MCF 10A (cell line): ENCODE measurements at regions not wholly inside any gene's neighbourhood (a gene's known extent, or its start where the extent isn't known, plus 50 kb on each side); places are given as distances from the start of the nearest gene placed in this dataset.
"Not testable (repeated sequence)": the region's sequence is repeated elsewhere in the genome, so short reads cannot be mapped to it uniquely, and the experiment has no call there.

ENCODE experiments used
- BruUV-seq: library from RNA; stranded (reverse); fragments of 400-500 nt; replicated peaks from 2 replicates; lab custom pipeline; 2021; lab: Mats Ljungman, UMichigan
- CTCF ChIA-PET: fragments of 300-600 bp; sonication (Branson Sonifier 250); formaldehyde crosslinking; extraction: SDS; loops from one replicate; lab custom pipeline; 2021; ENCODE audit warnings: antibody characterized with exemption, inconsistent platforms; lab: Yijun Ruan, JAX
- POLR2A ChIA-PET: fragments of 300-600, 350-650 bp; sonication (Branson Sonifier 250); formaldehyde crosslinking; extraction: SDS; loops from one replicate; lab custom pipeline; 2020; ENCODE audit warnings: antibody characterized with exemption, inconsistent platforms; lab: Yijun Ruan, JAX
- DNase-seq: peaks from one replicate; pipeline ENCODE4 v3.0.0-alpha.2; 2018; ENCODE audit not compliant: unreplicated experiment
- H3K27ac Mint-ChIP-seq: one replicate; pipeline ENCODE4 v1.8.0; 2022; ENCODE audit warnings: mild to moderate bottlenecking, low read depth, mixed read lengths; ENCODE audit not compliant: unreplicated experiment
- H3K27me3 Mint-ChIP-seq: one replicate; pipeline ENCODE4 v1.8.0; 2022; ENCODE audit warnings: mixed read lengths; ENCODE audit not compliant: insufficient read depth, unreplicated experiment
- H3K36me3 Mint-ChIP-seq: one replicate; pipeline ENCODE4 v1.8.0; 2022; ENCODE audit warnings: mild to moderate bottlenecking, moderate library complexity, mixed read lengths; ENCODE audit not compliant: insufficient read depth, unreplicated experiment
- H3K4me1 Mint-ChIP-seq: one replicate; pipeline ENCODE4 v1.8.0; 2022; ENCODE audit warnings: mixed read lengths; ENCODE audit not compliant: insufficient read depth, unreplicated experiment
- H3K4me3 Mint-ChIP-seq: one replicate; pipeline ENCODE4 v1.8.0; 2022; ENCODE audit warnings: mild to moderate bottlenecking, moderate library complexity, mixed read lengths; ENCODE audit not compliant: unreplicated experiment
- H3K9me3 Mint-ChIP-seq: one replicate; pipeline ENCODE4 v1.8.0; 2022; ENCODE audit warnings: mixed read lengths; ENCODE audit not compliant: unreplicated experiment
- intact Hi-C: fragments of 100-400 bp; cut with micrococcal nuclease; formaldehyde crosslinking; loops from 2 replicates; pipeline ENCODE4 v1.14.1; 2022
- TF ChIP-seq, protein P1 (sequence below): fragments of 200-600 bp; IDR thresholded peaks from one replicate; pipeline ENCODE4 v1.8.0; 2022; ENCODE audit warnings: antibody characterized with exemption, mild to moderate bottlenecking; ENCODE audit not compliant: unreplicated experiment

DNA sequence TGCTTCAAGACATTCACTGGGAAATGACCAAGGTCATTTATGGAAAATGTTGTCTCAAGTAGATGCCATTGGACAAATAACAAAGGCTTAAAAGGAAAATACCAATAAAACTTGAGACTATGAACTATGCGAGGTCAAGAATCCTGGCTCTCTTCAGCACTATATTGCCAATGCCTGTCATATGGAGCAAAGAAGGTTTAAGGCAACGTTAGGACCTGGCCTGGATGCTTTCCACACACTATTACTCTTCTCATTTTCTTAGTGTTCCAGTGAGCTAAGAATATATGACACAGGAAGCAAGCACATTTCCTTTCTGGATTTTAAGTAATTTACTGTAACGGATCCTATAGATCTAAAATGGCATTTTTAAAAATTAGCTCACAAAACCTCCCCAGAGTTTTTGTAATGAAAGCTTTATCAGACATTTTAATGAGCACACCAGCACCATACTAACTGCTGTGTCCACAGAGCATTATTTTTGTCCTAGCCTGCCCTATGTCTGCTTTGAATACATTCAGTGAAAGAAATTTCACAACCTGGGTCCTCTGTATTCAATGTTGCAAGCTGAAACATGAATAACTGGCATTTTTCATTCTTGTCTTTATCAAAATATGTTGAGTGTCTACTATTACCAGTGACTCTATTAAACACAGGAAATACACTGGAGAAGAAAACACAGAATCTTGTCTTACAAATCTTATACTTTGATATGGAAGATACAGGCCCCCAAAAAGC is 315.6 kb downstream of the CETN3 start:
- peak; percentile 57 for DNase-seq
- TF ChIP-seq, protein P1, sequence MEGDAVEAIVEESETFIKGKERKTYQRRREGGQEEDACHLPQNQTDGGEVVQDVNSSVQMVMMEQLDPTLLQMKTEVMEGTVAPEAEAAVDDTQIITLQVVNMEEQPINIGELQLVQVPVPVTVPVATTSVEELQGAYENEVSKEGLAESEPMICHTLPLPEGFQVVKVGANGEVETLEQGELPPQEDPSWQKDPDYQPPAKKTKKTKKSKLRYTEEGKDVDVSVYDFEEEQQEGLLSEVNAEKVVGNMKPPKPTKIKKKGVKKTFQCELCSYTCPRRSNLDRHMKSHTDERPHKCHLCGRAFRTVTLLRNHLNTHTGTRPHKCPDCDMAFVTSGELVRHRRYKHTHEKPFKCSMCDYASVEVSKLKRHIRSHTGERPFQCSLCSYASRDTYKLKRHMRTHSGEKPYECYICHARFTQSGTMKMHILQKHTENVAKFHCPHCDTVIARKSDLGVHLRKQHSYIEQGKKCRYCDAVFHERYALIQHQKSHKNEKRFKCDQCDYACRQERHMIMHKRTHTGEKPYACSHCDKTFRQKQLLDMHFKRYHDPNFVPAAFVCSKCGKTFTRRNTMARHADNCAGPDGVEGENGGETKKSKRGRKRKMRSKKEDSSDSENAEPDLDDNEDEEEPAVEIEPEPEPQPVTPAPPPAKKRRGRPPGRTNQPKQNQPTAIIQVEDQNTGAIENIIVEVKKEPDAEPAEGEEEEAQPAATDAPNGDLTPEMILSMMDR = no peak

DNA sequence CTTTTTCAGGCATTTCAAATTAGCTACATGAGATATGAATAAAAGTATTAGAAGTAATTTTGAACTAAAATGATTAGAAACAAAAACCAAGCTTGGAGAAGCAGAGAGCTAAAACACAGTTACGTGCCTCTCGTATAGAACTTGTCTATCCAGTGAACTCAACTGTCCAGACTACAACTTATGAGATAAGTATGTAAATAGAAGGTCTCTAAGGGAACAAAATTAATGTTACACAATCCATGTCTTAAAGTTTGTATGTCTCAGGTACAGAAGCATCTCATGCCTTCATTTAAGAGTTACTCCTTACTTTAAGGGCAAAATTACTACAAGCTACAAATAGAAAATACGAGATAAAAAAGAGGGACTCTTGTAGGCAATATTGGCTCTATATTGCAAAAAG is 316.8 kb downstream of the CETN3 start:
- no peaks in the 10 kb centered on the region for H3K27me3 Mint-ChIP-seq
- H3K4me3 Mint-ChIP-seq = no peak overlapping the region
- POLR2A ChIA-PET = no interaction called here
- intact Hi-C loops = no loop called here
- no peak overlapping the region for H3K27ac Mint-ChIP-seq
- no TSS peak for BruUV-seq
- CTCF ChIA-PET = interaction anchor here (0.6 kb wide), 1 partner anchor 589 kb away, joined by 3 read pairs; no protein-coding TSS in a partner anchor
- H3K36me3 Mint-ChIP-seq = peaks cover 6% of the 10 kb centered on the region
- no peak for DNase-seq
- TF ChIP-seq, protein P1 = no peak
- peaks cover 4% of the 10 kb centered on the region for H3K9me3 Mint-ChIP-seq
- H3K4me1 Mint-ChIP-seq = peaks cover 35% of the 10 kb centered on the region

More for the DNA sequence above, 315.6 kb downstream of the CETN3 start:
- peaks cover 35% of the 10 kb centered on the region for H3K4me1 Mint-ChIP-seq
- H3K9me3 Mint-ChIP-seq = no peaks in the 10 kb centered on the region
- ChIA-PET CTCF (interaction anchor here (0.6 kb wide), 1 partner anchor 67 kb away, joined by 3 read pairs; no protein-coding TSS in a partner anchor), POLR2A (interaction anchor here (0.6 to 1.3 kb wide), 3 partner anchors 43 to 165 kb away, joined by 3 read pairs; no protein-coding TSS in a partner anchor)
- peaks cover 6% of the 10 kb centered on the region for H3K36me3 Mint-ChIP-seq
- no peak overlapping the region for H3K4me3 Mint-ChIP-seq
- H3K27me3 Mint-ChIP-seq = no peaks in the 10 kb centered on the region
- no TSS peak for BruUV-seq
- H3K27ac Mint-ChIP-seq = peak overlapping the region; percentile 75
- intact Hi-C loops = no loop called here

DNA sequence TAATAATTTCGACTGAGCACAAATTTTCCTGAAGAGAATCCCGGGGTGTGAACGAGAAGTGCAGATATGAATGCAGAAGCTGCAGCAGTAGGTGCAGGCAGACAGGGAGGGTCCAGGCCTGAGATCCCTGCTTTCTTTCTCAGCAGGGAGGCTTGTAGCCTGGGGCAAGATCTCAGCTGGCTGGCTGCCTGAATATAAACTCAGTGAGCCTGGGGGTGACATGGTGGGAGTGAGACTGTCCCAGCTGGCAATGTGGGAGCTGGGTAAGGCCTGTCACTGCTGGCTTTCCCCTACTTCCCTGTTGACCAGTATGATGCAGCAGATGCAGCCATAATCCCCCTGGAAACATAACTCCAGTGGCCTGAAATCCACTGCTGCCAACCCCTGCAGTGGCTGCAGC is 325.2 kb downstream of the CETN3 start:
- no peaks in the 10 kb centered on the region for H3K27me3 Mint-ChIP-seq
- POLR2A ChIA-PET = no interaction called here
- H3K4me1 Mint-ChIP-seq = no peaks in the 10 kb centered on the region
- BruUV-seq = no TSS peak
- TF ChIP-seq, protein P1 = no peak
- H3K36me3 Mint-ChIP-seq = peaks cover 2% of the 10 kb centered on the region
- intact Hi-C loops = no loop called here
- no peak for DNase-seq
- H3K4me3 Mint-ChIP-seq = no peak overlapping the region
- H3K9me3 Mint-ChIP-seq = peaks cover 15% of the 10 kb centered on the region
- no peak overlapping the region for H3K27ac Mint-ChIP-seq
- CTCF ChIA-PET = interaction anchor here (0.7 kb wide), 1 partner anchor 11 kb away, joined by 3 read pairs; no protein-coding TSS in a partner anchor

DNA sequence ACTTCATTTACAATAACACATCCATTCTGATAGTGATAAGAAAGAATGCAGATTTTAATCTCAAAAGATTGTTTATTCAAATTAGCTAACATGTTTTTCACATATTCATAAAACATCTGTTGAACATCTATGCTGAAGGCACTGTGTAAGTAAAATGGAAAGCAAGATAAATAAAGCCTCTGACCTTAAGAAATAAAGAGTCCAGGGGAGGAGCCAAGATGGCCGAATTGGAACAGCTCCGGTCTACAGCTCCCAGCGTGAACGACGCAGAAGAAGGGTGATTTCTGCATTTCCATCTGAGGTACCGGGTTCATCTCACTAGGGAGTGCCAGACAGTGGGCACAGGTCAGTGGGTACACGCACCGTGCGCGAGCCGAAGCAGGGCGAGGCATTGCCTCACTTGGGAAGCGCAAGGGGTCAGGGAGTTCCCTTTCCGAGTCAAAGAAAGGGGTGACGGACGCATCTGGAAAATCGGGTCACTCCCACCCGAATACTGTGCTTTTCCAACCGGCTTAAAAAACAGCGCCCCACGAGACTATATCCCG is 336.5 kb downstream of the CETN3 start:
- CTCF ChIA-PET = interaction anchor here (1.1 kb wide), 1 partner anchor 11 kb away, joined by 3 read pairs; no protein-coding TSS in a partner anchor
- H3K4me3 Mint-ChIP-seq, H3K36me3 Mint-ChIP-seq, DNase-seq, H3K27ac Mint-ChIP-seq, H3K27me3 Mint-ChIP-seq, H3K4me1 Mint-ChIP-seq, POLR2A ChIA-PET, BruUV-seq, intact Hi-C loops, H3K9me3 Mint-ChIP-seq: not testable (repeated sequence)
